ENCODE measurements at regions not wholly inside any gene's neighbourhood (a gene's known extent, or its start where the extent isn't known, plus 50 kb on each side); places are given as distances from the start of the nearest gene placed in this dataset.
"Not testable (repeated sequence)": the region's sequence is repeated elsewhere in the genome, so short reads cannot be mapped to it uniquely, and the experiment has no call there.

- Histone ChIP-seq H3K9me2 (ENCODE audit: insufficient read depth) (no peaks in the 10 kb centered on the region), H3K27me3 (replicated peaks; ENCODE audit: insufficient read depth) (no peaks in the 10 kb centered on the region), H2AFZ (no peak overlapping the region), H3K9me3 (ENCODE audit: low read depth) (no peaks in the 10 kb centered on the region), H4K20me1 (ENCODE audit: insufficient read depth) (no peaks in the 10 kb centered on the region), H3K4me2 (ENCODE audit: unreplicated experiment) (no peak overlapping the region), H3K27ac (no peak overlapping the region), H3K4me1 (ENCODE audit: insufficient read depth) (no peaks in the 10 kb centered on the region), H3F3A (ENCODE audit: insufficient read depth) (no peaks in the 10 kb centered on the region), H3K4me3 (no peak overlapping the region), H3K36me3 (ENCODE audit: low read depth) (no peaks in the 10 kb centered on the region), H3K79me2 (ENCODE audit: insufficient read depth) (no peaks in the 10 kb centered on the region), H3K9ac (no peak overlapping the region)
- in situ Hi-C loops (cut with MboI), result no loop called here
- TF ChIP-seq EZH2 (IDR thresholded peaks at IDR 0.05; ENCODE audit: insufficient read depth, poor library complexity, severe bottlenecking) (no peak), EZH2phosphoT487 (IDR thresholded peaks at IDR 0.05; ENCODE audit: insufficient read depth, low read depth) (no peak)
- WGBS, 2 experiments (ENCODE audit: low coverage in 1 of 2, low lambda C conversion rate in 2 of 2, missing lambda C conversion rate in 2 of 2), result 40 to 43% methylated on average over 9 of the region's 9 CpGs
- DNase-seq, result no peak
These were observed 57.5 kb upstream of the SETMAR start for GRCh38 chr3:4245671-4246070.

DNA sequence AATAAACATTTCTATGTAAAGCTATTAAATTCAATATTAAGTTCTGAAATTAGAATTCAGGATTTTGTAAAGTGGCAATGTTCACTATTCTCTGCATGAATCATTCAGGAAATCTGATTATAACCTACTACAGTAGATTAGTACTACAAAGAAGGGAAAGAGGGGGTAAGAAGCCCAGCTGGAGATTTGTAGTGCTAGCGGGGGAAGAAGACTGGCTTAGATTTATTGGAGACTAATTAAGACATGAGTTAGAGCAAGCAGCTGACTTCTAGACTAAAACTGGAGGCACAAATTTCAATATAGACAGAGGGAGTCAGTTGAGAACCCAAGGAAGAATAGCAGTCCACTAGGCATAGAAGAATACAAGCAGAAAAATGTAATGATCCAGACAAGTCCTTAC, 55.8 kb upstream of the SETMAR start:
- in situ Hi-C loops (cut with MboI), result no loop called here
- 28 to 36% methylated on average over 1 of the region's 1 CpG for WGBS, 2 experiments (ENCODE audit: low coverage in 1 of 2, low lambda C conversion rate in 2 of 2, missing lambda C conversion rate in 2 of 2)
- DNase-seq, result no peak
- no peaks in the 10 kb centered on the region for H3K36me3 ChIP-seq (ENCODE audit: low read depth)
- no peak overlapping the region for H3K9ac ChIP-seq
- no peak overlapping the region for H3K4me3 ChIP-seq
- H3K27me3 ChIP-seq (replicated peaks; ENCODE audit: insufficient read depth), result no peaks in the 10 kb centered on the region
- no peak overlapping the region for H2AFZ ChIP-seq
- H3K9me2 ChIP-seq (ENCODE audit: insufficient read depth), result no peaks in the 10 kb centered on the region
- no peaks in the 10 kb centered on the region for H3F3A ChIP-seq (ENCODE audit: insufficient read depth)
- H3K27ac ChIP-seq, result no peak overlapping the region
- no peaks in the 10 kb centered on the region for H3K4me1 ChIP-seq (ENCODE audit: insufficient read depth)
- no peaks in the 10 kb centered on the region for H3K79me2 ChIP-seq (ENCODE audit: insufficient read depth)
- no peaks in the 10 kb centered on the region for H3K9me3 ChIP-seq (ENCODE audit: low read depth)
- H3K4me2 ChIP-seq (ENCODE audit: unreplicated experiment), result no peak overlapping the region
- TF ChIP-seq EZH2 (IDR thresholded peaks at IDR 0.05; ENCODE audit: insufficient read depth, poor library complexity, severe bottlenecking) (no peak), EZH2phosphoT487 (IDR thresholded peaks at IDR 0.05; ENCODE audit: insufficient read depth, low read depth) (no peak)
- no peaks in the 10 kb centered on the region for H4K20me1 ChIP-seq (ENCODE audit: insufficient read depth)

- Histone ChIP-seq H3K79me2 (ENCODE audit: insufficient read depth) (no peaks in the 10 kb centered on the region), H3K4me3 (no peak overlapping the region), H3K9ac (no peak overlapping the region), H3K27ac (no peak overlapping the region), H3K9me2 (ENCODE audit: insufficient read depth) (no peaks in the 10 kb centered on the region), H3K4me2 (ENCODE audit: unreplicated experiment) (no peak overlapping the region), H2AFZ (no peak overlapping the region), H3K4me1 (ENCODE audit: insufficient read depth) (no peaks in the 10 kb centered on the region), H3K27me3 (replicated peaks; ENCODE audit: insufficient read depth) (no peaks in the 10 kb centered on the region), H3K9me3 (ENCODE audit: low read depth) (no peaks in the 10 kb centered on the region), H4K20me1 (ENCODE audit: insufficient read depth) (no peaks in the 10 kb centered on the region), H3F3A (ENCODE audit: insufficient read depth) (no peaks in the 10 kb centered on the region), H3K36me3 (ENCODE audit: low read depth) (no peaks in the 10 kb centered on the region)
- 25 to 29% methylated on average over 4 of the region's 4 CpGs for WGBS, 2 experiments (ENCODE audit: low coverage in 1 of 2, low lambda C conversion rate in 2 of 2, missing lambda C conversion rate in 2 of 2)
- DNase-seq, result no peak
- TF ChIP-seq EZH2phosphoT487 (IDR thresholded peaks at IDR 0.05; ENCODE audit: insufficient read depth, low read depth) (no peak), EZH2 (IDR thresholded peaks at IDR 0.05; ENCODE audit: insufficient read depth, poor library complexity, severe bottlenecking) (no peak)
- in situ Hi-C loops (cut with MboI), result no loop called here
These were observed 53.1 kb upstream of the SETMAR start for GRCh38 chr3:4250064-4250463.

GRCh38 chr3:4251412-4251811, 51.8 kb upstream of the SETMAR start:
- no peak for TF ChIP-seq EZH2phosphoT487 (IDR thresholded peaks at IDR 0.05; ENCODE audit: insufficient read depth, low read depth)
- no peak for TF ChIP-seq EZH2 (IDR thresholded peaks at IDR 0.05; ENCODE audit: insufficient read depth, poor library complexity, severe bottlenecking)
- in situ Hi-C loops (cut with MboI), result no loop called here

GRCh38 chr3:4253072-4253832, 49.9 kb upstream of the SETMAR start:
- H3F3A ChIP-seq (ENCODE audit: insufficient read depth); H3K27ac ChIP-seq; in situ Hi-C loops (cut with MboI); H3K27me3 ChIP-seq (replicated peaks; ENCODE audit: insufficient read depth); H2AFZ ChIP-seq; H4K20me1 ChIP-seq (ENCODE audit: insufficient read depth); H3K79me2 ChIP-seq (ENCODE audit: insufficient read depth); H3K4me2 ChIP-seq (ENCODE audit: unreplicated experiment); H3K36me3 ChIP-seq (ENCODE audit: low read depth); DNase-seq; H3K9ac ChIP-seq; H3K9me3 ChIP-seq (ENCODE audit: low read depth); H3K9me2 ChIP-seq (ENCODE audit: insufficient read depth); H3K4me3 ChIP-seq; H3K4me1 ChIP-seq (ENCODE audit: insufficient read depth): not testable (repeated sequence)
- WGBS, 2 experiments (ENCODE audit: low coverage in 1 of 2, low lambda C conversion rate in 2 of 2, missing lambda C conversion rate in 2 of 2), result 65 to 69% methylated on average over 9 to 25 of the region's 26 CpGs

More at GRCh38 chr3:4251412-4251811, 51.8 kb upstream of the SETMAR start:
- no peak for DNase-seq
- no peaks in the 10 kb centered on the region for H3K9me3 ChIP-seq (ENCODE audit: low read depth)
- H3K27ac ChIP-seq, result no peak overlapping the region
- H3K36me3 ChIP-seq (ENCODE audit: low read depth), result no peaks in the 10 kb centered on the region
- H3F3A ChIP-seq (ENCODE audit: insufficient read depth), result no peaks in the 10 kb centered on the region
- no peak overlapping the region for H2AFZ ChIP-seq
- no peaks in the 10 kb centered on the region for H3K9me2 ChIP-seq (ENCODE audit: insufficient read depth)
- H3K4me2 ChIP-seq (ENCODE audit: unreplicated experiment), result no peak overlapping the region
- no peak overlapping the region for H3K4me3 ChIP-seq
- H3K27me3 ChIP-seq (replicated peaks; ENCODE audit: insufficient read depth), result no peaks in the 10 kb centered on the region
- H3K4me1 ChIP-seq (ENCODE audit: insufficient read depth), result no peaks in the 10 kb centered on the region
- no peaks in the 10 kb centered on the region for H3K79me2 ChIP-seq (ENCODE audit: insufficient read depth)
- H4K20me1 ChIP-seq (ENCODE audit: insufficient read depth), result no peaks in the 10 kb centered on the region
- H3K9ac ChIP-seq, result no peak overlapping the region

Measured in GM23248 (cell line).